ENCODE measurements at regions not wholly inside any gene's neighbourhood (a gene's known extent, or its start where the extent isn't known, plus 50 kb on each side); places are given as distances from the start of the nearest gene placed in this dataset.

GRCh38 chr6:148612043-148612442, 134.8 kb upstream of the UST start:
- no peak for TF ChIP-seq EZH2phosphoT487 (IDR thresholded peaks at IDR 0.05; ENCODE audit: borderline replicate concordance, low read length)
- TF ChIP-seq, protein P1, sequence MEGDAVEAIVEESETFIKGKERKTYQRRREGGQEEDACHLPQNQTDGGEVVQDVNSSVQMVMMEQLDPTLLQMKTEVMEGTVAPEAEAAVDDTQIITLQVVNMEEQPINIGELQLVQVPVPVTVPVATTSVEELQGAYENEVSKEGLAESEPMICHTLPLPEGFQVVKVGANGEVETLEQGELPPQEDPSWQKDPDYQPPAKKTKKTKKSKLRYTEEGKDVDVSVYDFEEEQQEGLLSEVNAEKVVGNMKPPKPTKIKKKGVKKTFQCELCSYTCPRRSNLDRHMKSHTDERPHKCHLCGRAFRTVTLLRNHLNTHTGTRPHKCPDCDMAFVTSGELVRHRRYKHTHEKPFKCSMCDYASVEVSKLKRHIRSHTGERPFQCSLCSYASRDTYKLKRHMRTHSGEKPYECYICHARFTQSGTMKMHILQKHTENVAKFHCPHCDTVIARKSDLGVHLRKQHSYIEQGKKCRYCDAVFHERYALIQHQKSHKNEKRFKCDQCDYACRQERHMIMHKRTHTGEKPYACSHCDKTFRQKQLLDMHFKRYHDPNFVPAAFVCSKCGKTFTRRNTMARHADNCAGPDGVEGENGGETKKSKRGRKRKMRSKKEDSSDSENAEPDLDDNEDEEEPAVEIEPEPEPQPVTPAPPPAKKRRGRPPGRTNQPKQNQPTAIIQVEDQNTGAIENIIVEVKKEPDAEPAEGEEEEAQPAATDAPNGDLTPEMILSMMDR (IDR thresholded peaks at IDR 0.05; ENCODE audit: low read depth, low read length, poor library complexity, severe bottlenecking): no peak

GRCh38 chr6:148614602-148615001, 132.2 kb upstream of the UST start:
- Histone ChIP-seq H3K27ac (ENCODE audit: low read depth, low read length) (no peak overlapping the region), H3K4me2 (ENCODE audit: low read length) (no peak overlapping the region), H3F3A (ENCODE audit: control insufficient read depth, insufficient read depth) (no peaks in the 10 kb centered on the region), H3K4me3 (ENCODE audit: low read length) (no peak overlapping the region), H3K36me3 (ENCODE audit: control insufficient read depth, low read length) (no peaks in the 10 kb centered on the region), H4K20me1 (ENCODE audit: control insufficient read depth, insufficient read depth, low read depth, low read length) (no peaks in the 10 kb centered on the region), H3K9me2 (replicated peaks; ENCODE audit: control insufficient read depth, low read length) (no peaks in the 10 kb centered on the region; the same call in 1 of the 2 replicates), H3K9me3 (ENCODE audit: control insufficient read depth, insufficient read depth, low read length) (no peaks in the 10 kb centered on the region), H3K27me3 (ENCODE audit: control insufficient read depth, low read length) (no peaks in the 10 kb centered on the region), H3K4me1 (ENCODE audit: control insufficient read depth, low read length) (no peaks in the 10 kb centered on the region), H3K79me2 (ENCODE audit: control insufficient read depth, low read length) (no peaks in the 10 kb centered on the region)
- TF ChIP-seq EZH2phosphoT487 (IDR thresholded peaks at IDR 0.05; ENCODE audit: borderline replicate concordance, low read length): no peak
- TF ChIP-seq, protein P1 (IDR thresholded peaks at IDR 0.05; ENCODE audit: low read depth, low read length, poor library complexity, severe bottlenecking): no peak

More at GRCh38 chr6:148612043-148612442, 134.8 kb upstream of the UST start:
- H3K36me3 ChIP-seq (ENCODE audit: control insufficient read depth, low read length): no peaks in the 10 kb centered on the region
- no peaks in the 10 kb centered on the region for H4K20me1 ChIP-seq (ENCODE audit: control insufficient read depth, insufficient read depth, low read depth, low read length)
- H3K4me1 ChIP-seq (ENCODE audit: control insufficient read depth, low read length): no peaks in the 10 kb centered on the region
- no peaks in the 10 kb centered on the region for H3F3A ChIP-seq (ENCODE audit: control insufficient read depth, insufficient read depth)
- no peak overlapping the region for H3K4me2 ChIP-seq (ENCODE audit: low read length)
- no peaks in the 10 kb centered on the region; the same call in 1 of the 2 replicates for H3K9me2 ChIP-seq (replicated peaks; ENCODE audit: control insufficient read depth, low read length)
- no peaks in the 10 kb centered on the region for H3K79me2 ChIP-seq (ENCODE audit: control insufficient read depth, low read length)
- no peak overlapping the region for H3K4me3 ChIP-seq (ENCODE audit: low read length)
- no peaks in the 10 kb centered on the region for H3K9me3 ChIP-seq (ENCODE audit: control insufficient read depth, insufficient read depth, low read length)
- H3K27ac ChIP-seq (ENCODE audit: low read depth, low read length): no peak overlapping the region
- no peaks in the 10 kb centered on the region for H3K27me3 ChIP-seq (ENCODE audit: control insufficient read depth, low read length)

DNA sequence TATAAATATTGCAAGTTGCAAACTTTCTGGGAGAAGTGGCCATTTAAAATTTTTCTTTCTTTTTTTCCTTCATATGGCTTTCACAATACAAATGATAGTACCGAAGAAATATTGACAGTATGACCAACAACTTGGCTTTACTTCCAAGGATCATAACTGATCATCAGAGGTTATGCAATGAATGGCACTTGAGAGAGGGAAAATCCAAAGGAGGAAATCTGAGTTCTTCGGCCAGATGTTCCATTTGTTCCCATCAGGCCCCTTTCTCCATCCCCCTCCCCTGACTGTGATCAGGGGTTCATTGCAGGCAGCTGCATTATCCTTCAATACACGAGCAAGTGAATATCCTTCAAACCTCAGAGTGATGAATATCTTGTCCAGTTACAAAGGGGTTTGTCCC, 130.0 kb upstream of the UST start:
- TF ChIP-seq, protein P1 (IDR thresholded peaks at IDR 0.05; ENCODE audit: low read depth, low read length, poor library complexity, severe bottlenecking): no peak
- TF ChIP-seq EZH2phosphoT487 (IDR thresholded peaks at IDR 0.05; ENCODE audit: borderline replicate concordance, low read length): no peak
- Histone ChIP-seq H3K4me2 (ENCODE audit: low read length) (no peak overlapping the region), H3K4me1 (ENCODE audit: control insufficient read depth, low read length) (no peaks in the 10 kb centered on the region), H3F3A (ENCODE audit: control insufficient read depth, insufficient read depth) (no peaks in the 10 kb centered on the region), H3K36me3 (ENCODE audit: control insufficient read depth, low read length) (no peaks in the 10 kb centered on the region), H3K27ac (ENCODE audit: low read depth, low read length) (no peak overlapping the region), H3K9me2 (replicated peaks; ENCODE audit: control insufficient read depth, low read length) (no peaks in the 10 kb centered on the region), H3K79me2 (ENCODE audit: control insufficient read depth, low read length) (no peaks in the 10 kb centered on the region), H4K20me1 (ENCODE audit: control insufficient read depth, insufficient read depth, low read depth, low read length) (no peaks in the 10 kb centered on the region), H3K27me3 (ENCODE audit: control insufficient read depth, low read length) (no peaks in the 10 kb centered on the region), H3K4me3 (ENCODE audit: low read length) (no peak overlapping the region), H3K9me3 (ENCODE audit: control insufficient read depth, insufficient read depth, low read length) (no peaks in the 10 kb centered on the region)

All from DOHH2 (cell line).